HFFc6 (cell line): ENCODE measurements at regions not wholly inside any gene's neighbourhood (a gene's known extent, or its start where the extent isn't known, plus 50 kb on each side); places are given as distances from the start of the nearest gene placed in this dataset.

Experiments used
- DNase-seq: peaks from one replicate; pipeline ENCODE4 v3.0.0-alpha.2; 2018
- H3K27ac Mint-ChIP-seq: 2 replicates; pipeline ENCODE4 v1.8.0; 2020; ENCODE audit warnings: mild to moderate bottlenecking, mixed read lengths
- H3K27me3 Mint-ChIP-seq: 2 replicates; pipeline ENCODE4 v1.8.0; 2021; ENCODE audit warnings: mild to moderate bottlenecking, moderate library complexity, mixed read lengths; ENCODE audit not compliant: insufficient read depth
- H3K36me3 Mint-ChIP-seq: 2 replicates; pipeline ENCODE4 v1.8.0; 2021; ENCODE audit warnings: low read depth, mixed read lengths
- H3K4me1 Mint-ChIP-seq: 2 replicates; pipeline ENCODE4 v1.8.0; 2020; ENCODE audit warnings: low read depth, mixed read lengths
- H3K4me3 Mint-ChIP-seq: 2 replicates; pipeline ENCODE4 v1.8.0; 2020; ENCODE audit warnings: mild to moderate bottlenecking, moderate library complexity, mixed read lengths
- H3K9me3 Mint-ChIP-seq: 2 replicates; pipeline ENCODE4 v1.8.0; 2020; ENCODE audit warnings: mild to moderate bottlenecking, mixed read lengths
- CTCF ChIP-seq: fragments of 200-600 bp; sonication (generic); IDR thresholded peaks from 2 replicates; pipeline ENCODE4 v1.5.0; 2021; ENCODE audit warnings: antibody characterized with exemption, mild to moderate bottlenecking

GRCh38 chr16:87138738-87139267, 178.4 kb downstream of the C16orf95 start:
- Mint-ChIP-seq H3K9me3 (peaks cover 8% of the 10 kb centered on the region), H3K27me3 (peaks cover 8% of the 10 kb centered on the region), H3K27ac (no peak overlapping the region), H3K4me1 (peaks cover 5% of the 10 kb centered on the region; the same call in 1 of the 2 replicates), H3K4me3 (no peak overlapping the region), H3K36me3 (0 out of 2 replicates have a peak, but pooled peaks cover 9% of the 10 kb centered on the region)
- DNase-seq = no peak
- TF ChIP-seq CTCF = no peak

- no peak for TF ChIP-seq CTCF
- H3K9me3 Mint-ChIP-seq = peaks cover 8% of the 10 kb centered on the region
- H3K27me3 Mint-ChIP-seq = peaks cover 11% of the 10 kb centered on the region
Measured at GRCh38 chr16:87140211-87141200, 176.7 kb downstream of the C16orf95 start.

GRCh38 chr16:87141402-87141801, 175.8 kb downstream of the C16orf95 start:
- no peak for DNase-seq
- Mint-ChIP-seq H3K4me1 (peaks cover 14% of the 10 kb centered on the region), H3K4me3 (no peak overlapping the region), H3K9me3 (peaks cover 8% of the 10 kb centered on the region), H3K27me3 (peaks cover 11% of the 10 kb centered on the region), H3K36me3 (0 out of 2 replicates have a peak, but pooled peaks cover 7% of the 10 kb centered on the region), H3K27ac (no peak overlapping the region)
- no peak for TF ChIP-seq CTCF

More at GRCh38 chr16:87140211-87141200, 176.7 kb downstream of the C16orf95 start:
- Mint-ChIP-seq H3K36me3 (0 out of 2 replicates have a peak, but pooled peaks cover 7% of the 10 kb centered on the region), H3K27ac (no peak overlapping the region), H3K4me1 (peaks cover 9% of the 10 kb centered on the region), H3K4me3 (no peak overlapping the region)
- no peak for DNase-seq

- Mint-ChIP-seq H3K36me3 (0 out of 2 replicates have a peak, but pooled peaks cover 7% of the 10 kb centered on the region), H3K4me3 (no peak overlapping the region), H3K4me1 (peaks cover 21% of the 10 kb centered on the region), H3K9me3 (peaks cover 8% of the 10 kb centered on the region), H3K27me3 (peaks cover 18% of the 10 kb centered on the region; the same call in 1 of the 2 replicates), H3K27ac (no peak overlapping the region)
- no peak for TF ChIP-seq CTCF
- no peak for DNase-seq
Measured at GRCh38 chr16:87143661-87144121, 173.5 kb downstream of the C16orf95 start.

- Mint-ChIP-seq H3K9me3 (peaks cover 7% of the 10 kb centered on the region), H3K36me3 (peaks cover 11% of the 10 kb centered on the region; the same call in 1 of the 2 replicates), H3K4me1 (peaks cover 26% of the 10 kb centered on the region), H3K27me3 (peaks cover 19% of the 10 kb centered on the region; the same call in 1 of the 2 replicates), H3K4me3 (no peak overlapping the region), H3K27ac (no peak overlapping the region)
- no peak for DNase-seq
- TF ChIP-seq CTCF = no peak
Measured at GRCh38 chr16:87144232-87144631, 173.0 kb downstream of the C16orf95 start.
